GM12875 (cell line): ENCODE measurements at regions not wholly inside any gene's neighbourhood (a gene's known extent, or its start where the extent isn't known, plus 50 kb on each side); places are given as distances from the start of the nearest gene placed in this dataset.

Source experiments
- H3K4me3 ChIP-seq: one replicate; pipeline ENCODE4 v1.5.1; 2011; ENCODE audit warnings: low read depth, low read length, control low read depth
- TF ChIP-seq, protein P1 (sequence below): IDR thresholded peaks from 2 replicates; pipeline ENCODE4 v1.5.1; 2011; ENCODE audit warnings: low read depth, mild to moderate bottlenecking, control low read depth, inconsistent platforms, low read length, moderate library complexity, borderline replicate concordance; ENCODE audit not compliant: insufficient read depth

DNA sequence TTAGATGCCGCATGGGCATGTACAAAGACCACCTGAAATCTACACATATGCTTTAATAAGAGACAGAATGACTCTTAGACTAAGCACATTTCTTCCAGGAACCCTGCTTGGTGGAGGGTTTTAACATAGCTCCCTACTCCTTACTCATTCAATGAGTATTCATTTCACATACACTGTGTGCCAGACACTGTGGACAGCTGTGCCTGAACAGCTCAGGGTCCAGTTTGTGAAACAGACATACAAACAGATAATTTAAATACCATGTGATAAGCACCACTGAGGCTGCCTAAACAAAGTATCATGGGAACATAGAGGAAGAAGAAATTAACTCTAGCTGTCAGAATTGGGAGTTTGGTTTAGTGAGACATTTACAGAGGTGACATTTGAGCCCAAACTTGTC lies 65.2 kb upstream of the ITPRID1 start:
- TF ChIP-seq, protein P1, sequence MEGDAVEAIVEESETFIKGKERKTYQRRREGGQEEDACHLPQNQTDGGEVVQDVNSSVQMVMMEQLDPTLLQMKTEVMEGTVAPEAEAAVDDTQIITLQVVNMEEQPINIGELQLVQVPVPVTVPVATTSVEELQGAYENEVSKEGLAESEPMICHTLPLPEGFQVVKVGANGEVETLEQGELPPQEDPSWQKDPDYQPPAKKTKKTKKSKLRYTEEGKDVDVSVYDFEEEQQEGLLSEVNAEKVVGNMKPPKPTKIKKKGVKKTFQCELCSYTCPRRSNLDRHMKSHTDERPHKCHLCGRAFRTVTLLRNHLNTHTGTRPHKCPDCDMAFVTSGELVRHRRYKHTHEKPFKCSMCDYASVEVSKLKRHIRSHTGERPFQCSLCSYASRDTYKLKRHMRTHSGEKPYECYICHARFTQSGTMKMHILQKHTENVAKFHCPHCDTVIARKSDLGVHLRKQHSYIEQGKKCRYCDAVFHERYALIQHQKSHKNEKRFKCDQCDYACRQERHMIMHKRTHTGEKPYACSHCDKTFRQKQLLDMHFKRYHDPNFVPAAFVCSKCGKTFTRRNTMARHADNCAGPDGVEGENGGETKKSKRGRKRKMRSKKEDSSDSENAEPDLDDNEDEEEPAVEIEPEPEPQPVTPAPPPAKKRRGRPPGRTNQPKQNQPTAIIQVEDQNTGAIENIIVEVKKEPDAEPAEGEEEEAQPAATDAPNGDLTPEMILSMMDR = no peak
- H3K4me3 ChIP-seq = no peak overlapping the region

DNA sequence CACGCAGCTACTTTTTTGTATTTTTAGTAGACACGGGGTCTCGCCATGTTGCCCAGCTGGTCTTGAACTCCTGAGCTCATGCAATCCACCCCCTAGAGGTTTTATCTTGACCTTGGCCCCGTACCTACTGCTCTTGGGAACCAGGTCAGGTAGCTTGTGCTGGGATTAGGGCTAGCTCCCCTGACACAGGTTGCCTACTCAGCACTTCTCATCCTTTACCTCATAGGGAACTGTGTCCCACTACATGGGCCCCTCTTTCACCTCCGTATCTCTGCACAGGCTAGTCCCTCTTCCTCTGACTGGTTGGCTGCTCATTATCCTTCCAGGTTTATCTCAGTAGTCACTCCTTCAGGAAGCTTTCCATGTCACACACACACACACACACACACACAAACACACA lies 58.0 kb upstream of the ITPRID1 start:
- no peak overlapping the region for H3K4me3 ChIP-seq

DNA sequence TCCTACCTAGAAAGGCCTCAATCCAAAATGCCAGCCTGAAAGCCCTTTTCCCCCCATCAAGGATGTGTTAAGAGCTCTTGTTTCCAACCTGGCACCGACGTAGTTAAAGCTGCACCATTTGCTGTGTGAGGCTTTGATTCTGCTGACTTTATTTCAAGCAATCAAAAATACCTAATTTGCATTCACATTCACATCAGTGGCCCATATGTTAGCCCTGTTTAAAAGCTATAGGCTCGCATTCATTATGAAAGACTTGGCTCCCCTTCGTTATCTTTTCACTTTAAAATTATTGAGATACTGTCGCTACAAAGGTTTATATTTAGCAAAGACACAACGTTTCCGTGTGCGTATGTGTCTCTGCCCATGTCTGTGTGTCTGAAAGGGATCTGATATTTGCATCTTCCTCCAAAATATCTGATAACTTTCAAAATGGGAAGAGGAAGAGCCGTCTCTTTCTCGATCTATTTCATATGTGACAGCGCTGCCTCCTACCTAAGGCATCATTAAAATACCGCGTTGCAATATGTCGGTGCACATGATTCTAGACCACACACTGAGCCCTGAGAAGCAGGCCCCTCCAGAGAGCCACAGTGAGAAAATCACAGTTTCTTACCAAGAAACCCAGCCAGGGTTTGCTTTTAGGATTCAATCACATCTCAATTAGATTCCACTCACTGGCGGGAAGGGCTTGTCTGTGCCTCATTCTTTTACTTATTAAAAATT lies 57.1 kb upstream of the ITPRID1 start:
- TF ChIP-seq, protein P1 = no peak
- no peak overlapping the region for H3K4me3 ChIP-seq

More for the DNA sequence above, 58.0 kb upstream of the ITPRID1 start:
- TF ChIP-seq, protein P1 = no peak

DNA sequence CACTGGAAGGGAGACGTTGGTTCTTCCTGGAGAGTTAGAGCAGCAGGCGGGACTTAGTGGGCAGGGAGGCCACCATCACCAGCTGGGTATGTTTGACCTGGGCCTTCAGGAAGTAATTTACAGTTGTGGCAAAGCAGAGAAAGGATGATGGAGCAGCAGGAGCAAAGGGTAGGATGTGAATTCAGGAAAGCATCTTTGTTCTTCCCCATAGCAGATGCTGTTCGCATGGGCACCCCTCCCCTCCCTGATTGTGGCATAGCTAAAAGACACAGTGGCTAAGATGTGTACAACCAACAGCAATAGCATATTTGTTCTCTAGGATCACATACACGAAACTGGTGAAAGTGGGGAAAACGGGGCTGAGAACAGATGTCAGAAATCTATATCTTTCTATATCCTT lies 56.3 kb upstream of the ITPRID1 start:
- H3K4me3 ChIP-seq = no peak overlapping the region
- TF ChIP-seq, protein P1 = no peak

DNA sequence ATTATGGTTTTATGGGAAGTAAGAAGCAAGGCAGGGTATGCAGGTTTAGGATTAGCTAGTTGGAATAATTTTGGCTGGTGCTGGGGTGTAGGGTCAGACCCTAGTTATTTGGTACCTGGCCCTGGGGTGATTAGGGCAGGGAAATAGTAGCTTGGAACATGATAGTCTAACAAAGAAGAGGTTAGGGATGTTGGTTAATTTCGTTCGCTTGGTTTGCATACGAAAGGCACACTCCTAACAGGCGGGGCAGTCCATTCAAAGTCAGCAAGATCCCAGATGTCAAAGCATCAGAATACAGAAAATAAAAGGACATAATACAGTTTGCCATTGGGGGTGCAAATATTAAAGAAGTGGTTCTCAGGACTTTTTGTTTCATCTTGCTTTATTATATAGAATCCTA lies 55.7 kb upstream of the ITPRID1 start:
- TF ChIP-seq, protein P1 = no peak
- no peak overlapping the region for H3K4me3 ChIP-seq

DNA sequence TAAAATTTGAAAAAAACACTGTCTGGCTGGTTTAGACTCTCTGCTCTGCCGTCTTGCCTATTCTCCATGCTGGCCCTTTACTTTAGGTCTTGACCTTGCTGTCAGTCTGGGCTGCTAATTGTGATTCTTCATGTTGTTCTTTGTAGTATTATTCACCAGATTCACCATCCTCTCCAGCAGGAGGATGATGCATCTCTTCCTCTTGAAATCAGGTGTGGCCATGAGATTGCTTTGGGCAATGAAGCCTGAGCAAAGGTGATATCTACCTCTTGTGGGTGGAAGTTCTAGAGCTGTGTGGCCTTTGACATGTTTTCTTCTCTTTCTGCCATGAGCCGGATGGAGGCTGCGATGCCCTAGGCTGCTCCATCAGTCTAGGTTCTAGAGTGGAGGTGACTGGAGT lies 51.3 kb upstream of the ITPRID1 start:
- TF ChIP-seq, protein P1 = no peak
- H3K4me3 ChIP-seq = no peak overlapping the region
